ENCODE measurements at regions not wholly inside any gene's neighbourhood (a gene's known extent, or its start where the extent isn't known, plus 50 kb on each side); places are given as distances from the start of the nearest gene placed in this dataset.

- no peaks in the 10 kb centered on the region for H3K27me3 ChIP-seq
- H3K36me3 ChIP-seq: no peaks in the 10 kb centered on the region
- no peak for DNase-seq (ENCODE audit: low spot score)
- no peak overlapping the region for H3K4me3 ChIP-seq
- no peaks in the 10 kb centered on the region for H3K4me1 ChIP-seq
- no peak overlapping the region for H3K27ac ChIP-seq
- peaks cover 0 to 13% of the 10 kb centered on the region in 2 donors for H3K9me3 ChIP-seq
- no peak for TF ChIP-seq CTCF (IDR thresholded peaks at IDR 0.05)
Measured at GRCh38 chr7:69020536-69020935, 577.7 kb upstream of the AUTS2 start.

- H3K27ac ChIP-seq: no peak overlapping the region
- TF ChIP-seq CTCF (IDR thresholded peaks at IDR 0.05): no peak
- H3K9me3 ChIP-seq: no peaks in the 10 kb centered on the region
- H3K27me3 ChIP-seq: no peaks in the 10 kb centered on the region
- H3K4me3 ChIP-seq: no peak overlapping the region
- H3K36me3 ChIP-seq: no peaks in the 10 kb centered on the region
- H3K4me1 ChIP-seq: no peaks in the 10 kb centered on the region
- DNase-seq (ENCODE audit: low spot score): no peak
Measured at GRCh38 chr7:69025249-69025648, 573.0 kb upstream of the AUTS2 start.

GRCh38 chr7:69032848-69033247 lies 565.4 kb upstream of the AUTS2 start:
- no peak for DNase-seq (ENCODE audit: low spot score)
- Histone ChIP-seq H3K27ac (no peak overlapping the region), H3K4me1 (no peaks in the 10 kb centered on the region), H3K36me3 (no peaks in the 10 kb centered on the region), H3K27me3 (no peaks in the 10 kb centered on the region), H3K9me3 (no peaks in the 10 kb centered on the region), H3K4me3 (no peak overlapping the region)
- TF ChIP-seq CTCF (IDR thresholded peaks at IDR 0.05): no peak

- no peak overlapping the region for H3K4me3 ChIP-seq
- no peak for TF ChIP-seq CTCF (IDR thresholded peaks at IDR 0.05)
- DNase-seq (ENCODE audit: low spot score): no peak
Measured at GRCh38 chr7:69035826-69036225, 562.4 kb upstream of the AUTS2 start.

GRCh38 chr7:69036301-69036700 lies 562.0 kb upstream of the AUTS2 start:
- no peak for TF ChIP-seq CTCF (IDR thresholded peaks at IDR 0.05)
- DNase-seq (ENCODE audit: low spot score): no peak
- Histone ChIP-seq H3K27me3 (no peaks in the 10 kb centered on the region), H3K36me3 (no peaks in the 10 kb centered on the region), H3K4me1 (no peaks in the 10 kb centered on the region), H3K9me3 (no peaks in the 10 kb centered on the region), H3K27ac (no peak overlapping the region), H3K4me3 (no peak overlapping the region)

More at GRCh38 chr7:69035826-69036225, 562.4 kb upstream of the AUTS2 start:
- Histone ChIP-seq H3K27me3 (no peaks in the 10 kb centered on the region), H3K4me1 (no peaks in the 10 kb centered on the region), H3K36me3 (no peaks in the 10 kb centered on the region), H3K9me3 (no peaks in the 10 kb centered on the region), H3K27ac (no peak overlapping the region)

- H3K36me3 ChIP-seq: no peaks in the 10 kb centered on the region
- no peak overlapping the region for H3K27ac ChIP-seq
- no peaks in the 10 kb centered on the region for H3K4me1 ChIP-seq
- peaks cover 0 to 19% of the 10 kb centered on the region in 2 donors for H3K9me3 ChIP-seq
- no peaks in the 10 kb centered on the region for H3K27me3 ChIP-seq
- DNase-seq (ENCODE audit: low spot score): no peak
- TF ChIP-seq CTCF (IDR thresholded peaks at IDR 0.05): no peak
- no peak overlapping the region for H3K4me3 ChIP-seq
Measured at GRCh38 chr7:69038915-69039314, 559.4 kb upstream of the AUTS2 start.
